Muscle of leg (tissue), 3 donors: ENCODE measurements at regions not wholly inside any gene's neighbourhood (a gene's known extent, or its start where the extent isn't known, plus 50 kb on each side); places are given as distances from the start of the nearest gene placed in this dataset.
"Not testable (repeated sequence)": the region's sequence is repeated elsewhere in the genome, so short reads cannot be mapped to it uniquely, and the experiment has no call there.

Experiments
- DNase-seq: peaks from one replicate; pipeline ENCODE4 v3.0.0; 2013
- H3K27ac ChIP-seq: one replicate; pipeline ENCODE4 v1.5.1; 2013; ENCODE audit warnings: mild to moderate bottlenecking, low read length, control low read depth
- H3K27me3 ChIP-seq: one replicate; pipeline ENCODE4 v1.6.1; 2013; ENCODE audit warnings: low read length; ENCODE audit not compliant: control insufficient read depth, insufficient read depth
- H3K36me3 ChIP-seq: one replicate; pipeline ENCODE4 v1.6.1; 2013; ENCODE audit warnings: low read length; ENCODE audit not compliant: control insufficient read depth, insufficient read depth
- H3K4me1 ChIP-seq: one replicate; pipeline ENCODE4 v1.6.1; 2013; ENCODE audit warnings: low read length; ENCODE audit not compliant: control insufficient read depth, insufficient read depth
- H3K4me3 ChIP-seq: one replicate; pipeline ENCODE4 v1.5.1; 2013; ENCODE audit warnings: low read length, control low read depth
- H3K9me3 ChIP-seq: replicated peaks from 2 replicates; pipeline ENCODE4 v1.6.1; 2013; ENCODE audit warnings: low read depth, low read length; ENCODE audit not compliant: control insufficient read depth
- WGBS: methylation state at CpG from one replicate; pipeline ENCODE4 v1.1.5; 2013; ENCODE audit warnings: missing lambda C conversion rate; ENCODE audit not compliant: insufficient coverage; 5-methylcytosine and 5-hydroxymethylcytosine counted together

GRCh38 chr4:173091362-173091761 lies 77.2 kb upstream of the GALNT7 start:
- Histone ChIP-seq H3K9me3 (no peaks in the 10 kb centered on the region), H3K4me1 (no peaks in the 10 kb centered on the region), H3K27me3 (no peaks in the 10 kb centered on the region), H3K36me3 (no peaks in the 10 kb centered on the region), H3K4me3 (no peak overlapping the region), H3K27ac (no peak overlapping the region)
- DNase-seq: no peak
- no CpG with 5 or more reads among the region's 1 CpG for WGBS

GRCh38 chr4:173091958-173092357 lies 76.7 kb upstream of the GALNT7 start:
- Histone ChIP-seq H3K4me3 (no peak overlapping the region), H3K27me3 (no peaks in the 10 kb centered on the region), H3K27ac (no peak overlapping the region), H3K4me1 (no peaks in the 10 kb centered on the region), H3K36me3 (no peaks in the 10 kb centered on the region), H3K9me3 (no peaks in the 10 kb centered on the region)
- WGBS: no CpG with 5 or more reads among the region's 2 CpGs
- no peak for DNase-seq

GRCh38 chr4:173093361-173093760 lies 75.2 kb upstream of the GALNT7 start:
- H3K36me3 ChIP-seq: no peaks in the 10 kb centered on the region
- no peak overlapping the region for H3K4me3 ChIP-seq
- WGBS: no CpG with 5 or more reads among the region's 1 CpG
- H3K9me3 ChIP-seq: no peaks in the 10 kb centered on the region
- DNase-seq: no peak
- no peak overlapping the region for H3K27ac ChIP-seq
- H3K4me1 ChIP-seq: no peaks in the 10 kb centered on the region
- no peaks in the 10 kb centered on the region for H3K27me3 ChIP-seq

- H3K9me3 ChIP-seq: no peaks in the 10 kb centered on the region
- H3K36me3 ChIP-seq: no peaks in the 10 kb centered on the region
- peak; percentile 41 for DNase-seq
- no peak overlapping the region for H3K4me3 ChIP-seq
- H3K4me1 ChIP-seq: no peaks in the 10 kb centered on the region
- H3K27ac ChIP-seq: no peak overlapping the region
- no CpG with 5 or more reads among the region's 2 CpGs for WGBS
- no peaks in the 10 kb centered on the region for H3K27me3 ChIP-seq
These were observed 73.7 kb upstream of the GALNT7 start for GRCh38 chr4:173094739-173095421.

GRCh38 chr4:173099447-173099846 lies 69.2 kb upstream of the GALNT7 start:
- not testable (repeated sequence) for H3K36me3 ChIP-seq, DNase-seq, H3K27me3 ChIP-seq, H3K9me3 ChIP-seq, H3K4me3 ChIP-seq, H3K4me1 ChIP-seq, H3K27ac ChIP-seq
- WGBS: 92% methylated on average over 2 of the region's 6 CpGs

- H3K27me3 ChIP-seq: no peaks in the 10 kb centered on the region
- H3K4me3 ChIP-seq: no peak overlapping the region
- H3K9me3 ChIP-seq: no peaks in the 10 kb centered on the region
- DNase-seq: no peak
- H3K4me1 ChIP-seq: no peaks in the 10 kb centered on the region
- no peaks in the 10 kb centered on the region for H3K36me3 ChIP-seq
- H3K27ac ChIP-seq: no peak overlapping the region
These were observed 57.6 kb upstream of the GALNT7 start for GRCh38 chr4:173111031-173111430.

GRCh38 chr4:173117430-173117829 lies 51.2 kb upstream of the GALNT7 start:
- not testable (repeated sequence) for DNase-seq, H3K4me1 ChIP-seq, H3K27me3 ChIP-seq, H3K4me3 ChIP-seq, H3K36me3 ChIP-seq, H3K27ac ChIP-seq, H3K9me3 ChIP-seq
- 40% methylated on average over 1 of the region's 3 CpGs for WGBS
